Astrocyte (in vitro differentiated cells and primary cell): ENCODE measurements at regions not wholly inside any gene's neighbourhood (a gene's known extent, or its start where the extent isn't known, plus 50 kb on each side); places are given as distances from the start of the nearest gene placed in this dataset.

Source experiments
- DNase-seq: peaks from one replicate; pipeline ENCODE4 v3.0.0-alpha.2; 2010; ENCODE audit warnings: low read depth
- FAIRE-seq: peaks from 2 replicates; lab custom pipeline; 2011; peaks lifted over from hg19 to GRCh38; lab: Jason Lieb, UNC
- H2AFZ ChIP-seq: 2 replicates; pipeline ENCODE4 v1.6.0; 2012; ENCODE audit warnings: low read depth, low read length, inconsistent platforms
- H3K27ac ChIP-seq: 2 replicates; pipeline ENCODE4 v1.5.1; 2011; ENCODE audit warnings: low read depth, low read length, inconsistent platforms
- H3K27me3 ChIP-seq: 2 replicates; pipeline ENCODE4 v1.6.0; 2011; ENCODE audit warnings: low read length, inconsistent platforms; ENCODE audit not compliant: insufficient read depth
- H3K36me3 ChIP-seq: 2 replicates; pipeline ENCODE4 v1.5.1; 2011; ENCODE audit warnings: low read length, inconsistent platforms; ENCODE audit not compliant: insufficient read depth
- H3K4me1 ChIP-seq: 2 replicates; pipeline ENCODE4 v1.5.1; 2011; ENCODE audit warnings: low read length, inconsistent platforms; ENCODE audit not compliant: insufficient read depth
- H3K4me2 ChIP-seq: 2 replicates; pipeline ENCODE4 v1.6.0; 2012; ENCODE audit warnings: low read length, inconsistent platforms
- H3K4me3 ChIP-seq: 2 replicates; pipeline ENCODE4 v1.5.1; 2011; ENCODE audit warnings: low read depth, mild to moderate bottlenecking, low read length, inconsistent platforms; ENCODE audit not compliant: insufficient read depth
- H3K79me2 ChIP-seq: 2 replicates; pipeline ENCODE4 v1.6.0; 2012; ENCODE audit warnings: mild to moderate bottlenecking, low read length, inconsistent platforms; ENCODE audit not compliant: insufficient read depth
- H3K9ac ChIP-seq: 2 replicates; pipeline ENCODE4 v1.6.0; 2012; ENCODE audit warnings: mild to moderate bottlenecking, low read length, inconsistent platforms
- H3K9me3 ChIP-seq: 2 replicates; pipeline ENCODE4 v1.5.1; 2012; ENCODE audit warnings: low read depth, mild to moderate bottlenecking, low read length, inconsistent platforms; ENCODE audit not compliant: insufficient read depth
- H4K20me1 ChIP-seq: 2 replicates; pipeline ENCODE4 v1.6.0; 2012; ENCODE audit warnings: low read length, inconsistent platforms; ENCODE audit not compliant: insufficient read depth
- H3K27ac Mint-ChIP-seq: one replicate; pipeline ENCODE4 v1.8.0; 2021; ENCODE audit warnings: mild to moderate bottlenecking, mixed read lengths; ENCODE audit not compliant: unreplicated experiment
- H3K27me3 Mint-ChIP-seq: one replicate; pipeline ENCODE4 v1.8.0; 2021; ENCODE audit warnings: low read depth, mixed read lengths; ENCODE audit not compliant: unreplicated experiment
- H3K36me3 Mint-ChIP-seq: one replicate; pipeline ENCODE4 v1.8.0; 2021; ENCODE audit warnings: low read depth, mixed read lengths; ENCODE audit not compliant: unreplicated experiment
- H3K4me1 Mint-ChIP-seq: one replicate; pipeline ENCODE4 v1.8.0; 2021; ENCODE audit warnings: low read depth, mixed read lengths; ENCODE audit not compliant: unreplicated experiment
- H3K4me3 Mint-ChIP-seq: one replicate; pipeline ENCODE4 v1.8.0; 2021; ENCODE audit warnings: mild to moderate bottlenecking, moderate library complexity, mixed read lengths; ENCODE audit not compliant: unreplicated experiment
- H3K9me3 Mint-ChIP-seq: one replicate; pipeline ENCODE4 v1.8.0; 2021; ENCODE audit warnings: mild to moderate bottlenecking, mixed read lengths; ENCODE audit not compliant: unreplicated experiment
- CTCF ChIP-seq: IDR thresholded peaks from 2 replicates; pipeline ENCODE4 v1.5.1; 2011; ENCODE audit warnings: low read depth, mild to moderate bottlenecking, inconsistent platforms, low read length, moderate library complexity; ENCODE audit not compliant: insufficient read depth
- EZH2 ChIP-seq: IDR thresholded peaks from 2 replicates; pipeline ENCODE4 v1.6.1; 2012; ENCODE audit warnings: mild to moderate bottlenecking, low read length, inconsistent platforms; ENCODE audit not compliant: insufficient read depth

GRCh38 chr10:29719281-29719675 is 84.5 kb upstream of the SVIL start:
- H3K4me2 ChIP-seq: peak overlapping the region; percentile 16
- H3K9me3 ChIP-seq: peaks cover 3% of the 10 kb centered on the region
- no peaks in the 10 kb centered on the region for H3K36me3 ChIP-seq
- peaks cover 12% of the 10 kb centered on the region for H3K4me1 ChIP-seq
- Mint-ChIP-seq H3K27ac (peak overlapping the region; percentile 87), H3K4me3 (no peak overlapping the region), H3K4me1 (peaks cover 29% of the 10 kb centered on the region), H3K36me3 (peaks cover 7% of the 10 kb centered on the region), H3K9me3 (peaks cover 7% of the 10 kb centered on the region), H3K27me3 (no peaks in the 10 kb centered on the region)
- H3K4me3 ChIP-seq: no peak overlapping the region
- H3K27me3 ChIP-seq: no peaks in the 10 kb centered on the region
- H3K27ac ChIP-seq: peak overlapping the region; percentile 30
- peaks cover 84% of the 10 kb centered on the region for H3K79me2 ChIP-seq
- H2AFZ ChIP-seq: no peak overlapping the region
- no peak overlapping the region for H3K9ac ChIP-seq
- FAIRE-seq (no peak), DNase-seq (no peak)
- TF ChIP-seq CTCF (no peak), EZH2 (no peak)
- peaks cover 38% of the 10 kb centered on the region for H4K20me1 ChIP-seq

GRCh38 chr10:29715296-29715695 is 80.5 kb upstream of the SVIL start:
- Histone ChIP-seq H3K9ac (no peak overlapping the region), H3K79me2 (peaks cover 71% of the 10 kb centered on the region), H4K20me1 (peaks cover 44% of the 10 kb centered on the region), H2AFZ (no peak overlapping the region), H3K9me3 (peaks cover 3% of the 10 kb centered on the region), H3K36me3 (no peaks in the 10 kb centered on the region), H3K4me2 (no peak overlapping the region), H3K4me1 (peaks cover 16% of the 10 kb centered on the region), H3K4me3 (no peak overlapping the region), H3K27me3 (no peaks in the 10 kb centered on the region), H3K27ac (no peak overlapping the region)
- FAIRE-seq (no peak), DNase-seq (no peak)
- no peak overlapping the region for H3K4me3 Mint-ChIP-seq
- H3K27me3 Mint-ChIP-seq: no peaks in the 10 kb centered on the region
- TF ChIP-seq CTCF: no peak
- peaks cover 2% of the 10 kb centered on the region for H3K9me3 Mint-ChIP-seq
- H3K4me1 Mint-ChIP-seq: peaks cover 37% of the 10 kb centered on the region
- H3K27ac Mint-ChIP-seq: no peak overlapping the region
- H3K36me3 Mint-ChIP-seq: peaks cover 3% of the 10 kb centered on the region

- TF ChIP-seq EZH2 (no peak), CTCF (no peak)
- DNase-seq (peak; percentile 93), FAIRE-seq (no peak)
- no peak overlapping the region for H3K4me3 Mint-ChIP-seq
- peaks cover 32% of the 10 kb centered on the region for H3K4me1 Mint-ChIP-seq
- H3K36me3 ChIP-seq: no peaks in the 10 kb centered on the region
- no peaks in the 10 kb centered on the region for H3K9me3 Mint-ChIP-seq
- H4K20me1 ChIP-seq: peaks cover 54% of the 10 kb centered on the region
- H3K4me1 ChIP-seq: peaks cover 16% of the 10 kb centered on the region
- no peaks in the 10 kb centered on the region for H3K27me3 Mint-ChIP-seq
- peak overlapping the region; percentile 83 for H3K27ac Mint-ChIP-seq
- no peak overlapping the region for H3K4me2 ChIP-seq
- peak overlapping the region; percentile 2 for H3K9ac ChIP-seq
- H3K79me2 ChIP-seq: peaks cover 71% of the 10 kb centered on the region
- no peak overlapping the region for H3K4me3 ChIP-seq
- H3K27me3 ChIP-seq: no peaks in the 10 kb centered on the region
- peak overlapping the region; percentile 54 for H3K27ac ChIP-seq
- no peaks in the 10 kb centered on the region for H3K9me3 ChIP-seq
- peaks cover 3% of the 10 kb centered on the region for H3K36me3 Mint-ChIP-seq
- no peak overlapping the region for H2AFZ ChIP-seq
These were observed 79.5 kb upstream of the SVIL start for GRCh38 chr10:29714096-29714874.
